H1 (cell line): ENCODE measurements at regions not wholly inside any gene's neighbourhood (a gene's known extent, or its start where the extent isn't known, plus 50 kb on each side); places are given as distances from the start of the nearest gene placed in this dataset.

ENCODE experiments used
- CTCF ChIA-PET: fragments of 300-600 bp; sonication (Branson Sonifier 250); formaldehyde crosslinking; loops from one replicate; lab custom pipeline; 2021; ENCODE audit not compliant: partially characterized antibody; lab: Charles Lee
- POLR2A ChIA-PET: fragments of 300-600 bp; sonication (Branson Sonifier 250); formaldehyde crosslinking; loops from one replicate; lab custom pipeline; 2021; ENCODE audit warnings: inconsistent platforms; ENCODE audit not compliant: partially characterized antibody; lab: Charles Lee
- DNase-seq, 2 experiments: peaks; one replicate each; pipeline versions ENCODE4 v3.0.0 to v3.0.0-alpha.2; 2010 to 2022; ENCODE audit warnings: low spot score in 2 of 2, low read depth in 1 of 2, mixed read lengths in 1 of 2
- FAIRE-seq: peaks from 2 replicates; lab custom pipeline; 2011; peaks lifted over from hg19 to GRCh38; lab: Jason Lieb, UNC
- H2AFZ ChIP-seq: 2 replicates; pipeline ENCODE4 v1.8.1; 2012; ENCODE audit warnings: low read length, inconsistent platforms
- H2AK5ac ChIP-seq: 2 replicates; pipeline ENCODE4 v1.6.1; 2013; ENCODE audit warnings: low read depth, low read length
- H2BK120ac ChIP-seq: replicated peaks from 2 replicates; pipeline ENCODE3; 2013; ENCODE audit warnings: low read depth, low read length, inconsistent platforms
- H2BK12ac ChIP-seq: 2 replicates; pipeline ENCODE4 v1.6.1; 2013; ENCODE audit warnings: low read depth, low read length
- H2BK15ac ChIP-seq: 2 replicates; pipeline ENCODE4 v1.6.1; 2013; ENCODE audit warnings: low read length
- H2BK20ac ChIP-seq: 2 replicates; pipeline ENCODE4 v1.6.1; 2013; ENCODE audit warnings: low read length
- H2BK5ac ChIP-seq: 2 replicates; pipeline ENCODE4 v1.6.1; 2013; ENCODE audit warnings: low read depth, low read length
- H3K14ac ChIP-seq: 2 replicates; pipeline ENCODE4 v1.6.1; 2013; ENCODE audit warnings: inconsistent platforms; ENCODE audit not compliant: insufficient read length
- H3K18ac ChIP-seq: 2 replicates; pipeline ENCODE4 v1.6.1; 2013; ENCODE audit warnings: low read length; ENCODE audit errors: extremely low read depth
- H3K23ac ChIP-seq: 2 replicates; pipeline ENCODE4 v1.6.1; 2013; ENCODE audit warnings: inconsistent platforms; ENCODE audit not compliant: insufficient read length
- H3K23me2 ChIP-seq: 2 replicates; pipeline ENCODE4 v1.6.1; 2013; ENCODE audit warnings: low read depth, low read length
- H3K27ac ChIP-seq: 2 replicates; pipeline ENCODE4 v1.6.1; 2011; ENCODE audit warnings: low read depth, low read length, inconsistent platforms
- H3K27me3 ChIP-seq, 4 experiments: replicated peaks in 1 of 4; 1 replicate in 1 of 4; 2 replicates in 3 of 4; pipeline versions ENCODE4 v1.6.1 to v1.8.1; 2011 to 2013; ENCODE audit warnings: low read length in 3 of 4, mild to moderate bottlenecking in 3 of 4, inconsistent platforms in 2 of 4, mixed read lengths in 2 of 4, moderate library complexity in 1 of 4; ENCODE audit not compliant: control insufficient read depth in 3 of 4, insufficient read depth in 3 of 4; ENCODE audit errors: extremely low read depth in 1 of 4
- H3K36me3 ChIP-seq, 4 experiments: 2 replicates each; pipeline versions ENCODE4 v1.6.1 to v1.8.1; 2011 to 2013; ENCODE audit warnings: mild to moderate bottlenecking in 4 of 4, low read length in 3 of 4, moderate library complexity in 2 of 4, control low read depth in 1 of 4, inconsistent platforms in 1 of 4; ENCODE audit not compliant: insufficient read depth in 4 of 4, control insufficient read depth in 2 of 4
- H3K4ac ChIP-seq: replicated peaks from 2 replicates; pipeline ENCODE3; 2013; ENCODE audit warnings: low read length, low read depth, mixed read lengths, inconsistent platforms; ENCODE audit not compliant: insufficient read length
- H3K4me1 ChIP-seq, 4 experiments: replicated peaks in 1 of 4; 1 replicate in 1 of 4; 2 replicates in 3 of 4; pipeline versions ENCODE4 v1.6.1 to v1.8.1; 2011 to 2013; ENCODE audit warnings: low read length in 3 of 4, inconsistent platforms in 2 of 4, mixed read lengths in 1 of 4; ENCODE audit not compliant: insufficient read depth in 4 of 4, control insufficient read depth in 3 of 4
- H3K4me2 ChIP-seq, 2 experiments: 2 replicates each; pipeline versions ENCODE4 v1.6.1 to v1.8.1; 2011 to 2013; ENCODE audit warnings: low read depth in 2 of 2, low read length in 2 of 2, control low read depth in 1 of 2, inconsistent platforms in 1 of 2, mild to moderate bottlenecking in 1 of 2; ENCODE audit not compliant: insufficient read depth in 1 of 2
- H3K4me3 ChIP-seq, 4 experiments: fragments of 200-600, 300-600 bp in 1 of 4; sonication (generic), shearing (Covaris generic), sonication (Bioruptor Twin) in 1 of 4; 2 replicates each; pipeline versions ENCODE4 v1.5.1 to v1.8.1; 2011 to 2016; ENCODE audit warnings: low read length in 4 of 4, low read depth in 3 of 4, control low read depth in 2 of 4, inconsistent platforms in 2 of 4, mild to moderate bottlenecking in 2 of 4, mixed read lengths in 1 of 4, moderate library complexity in 1 of 4; ENCODE audit not compliant: insufficient read depth in 2 of 4; ENCODE audit errors: extremely low read depth in 1 of 4
- H3K56ac ChIP-seq: replicated peaks from 2 replicates; pipeline ENCODE3; 2013; ENCODE audit warnings: low read depth, mild to moderate bottlenecking, mixed read lengths, low read length, inconsistent platforms; ENCODE audit not compliant: insufficient read length
- H3K79me1 ChIP-seq: 2 replicates; pipeline ENCODE4 v1.6.1; 2013; ENCODE audit warnings: low read depth, low read length, control low read depth
- H3K79me2 ChIP-seq, 2 experiments: 2 replicates each; pipeline versions ENCODE4 v1.6.1 to v1.8.1; 2012 to 2013; ENCODE audit warnings: low read length in 2 of 2, mild to moderate bottlenecking in 2 of 2, inconsistent platforms in 1 of 2; ENCODE audit not compliant: insufficient read depth in 2 of 2, control insufficient read depth in 1 of 2
- H3K9ac ChIP-seq, 4 experiments: replicated peaks in 1 of 4; 1 replicate in 1 of 4; 2 replicates in 3 of 4; pipeline versions ENCODE4 v1.6.1 to v1.8.1; 2011 to 2013; ENCODE audit warnings: low read depth in 3 of 4, low read length in 3 of 4, control low read depth in 2 of 4, mild to moderate bottlenecking in 2 of 4, moderate library complexity in 2 of 4, inconsistent platforms in 1 of 4; ENCODE audit errors: extremely low read depth in 1 of 4
- H3K9me3 ChIP-seq, 2 experiments: 2 replicates each; pipeline versions ENCODE4 v1.6.1 to v1.8.1; 2012 to 2013; ENCODE audit warnings: mild to moderate bottlenecking in 2 of 2, moderate library complexity in 2 of 2, control low read depth in 1 of 2, inconsistent platforms in 1 of 2, low read depth in 1 of 2, low read length in 1 of 2, mixed read lengths in 1 of 2; ENCODE audit not compliant: insufficient read depth in 2 of 2
- H4K20me1 ChIP-seq, 2 experiments: replicated peaks in 1 of 2; 2 replicates each; pipeline versions ENCODE3 to v1.8.1; 2011 to 2013; ENCODE audit warnings: inconsistent platforms in 2 of 2, low read length in 2 of 2, mild to moderate bottlenecking in 1 of 2; ENCODE audit not compliant: insufficient read depth in 2 of 2, control insufficient read depth in 1 of 2
- H4K5ac ChIP-seq: 2 replicates; pipeline ENCODE4 v1.6.1; 2013; ENCODE audit warnings: low read length, low read depth, mixed read lengths, inconsistent platforms; ENCODE audit not compliant: insufficient read length
- H4K8ac ChIP-seq: 2 replicates; pipeline ENCODE4 v1.8.0; 2013; ENCODE audit warnings: mild to moderate bottlenecking, moderate library complexity, low read length, inconsistent platforms; ENCODE audit not compliant: insufficient read depth; ENCODE audit errors: extremely low read depth
- H4K91ac ChIP-seq: replicated peaks from 2 replicates; pipeline ENCODE3; 2013; ENCODE audit warnings: low read length, mixed read lengths, inconsistent platforms; ENCODE audit not compliant: insufficient read length
- ASH2L ChIP-seq: fragments of 200-600, 300-600 bp; sonication (generic); IDR thresholded peaks from one replicate; pipeline ENCODE4 v1.7.1; 2017; ENCODE audit warnings: low read length
- BCL11A ChIP-seq, 2 experiments: IDR thresholded peaks; one replicate each; pipeline ENCODE4 v1.6.1; 2011; ENCODE audit warnings: low read depth in 2 of 2, low read length in 2 of 2, mild to moderate bottlenecking in 2 of 2
- CBX5 ChIP-seq: fragments of 300-800, 300-1000 bp; sonication (generic); IDR thresholded peaks from 2 replicates; pipeline ENCODE4 v1.7.1; 2016; ENCODE audit warnings: antibody characterized with exemption, low read length, low read depth
- CREB1 ChIP-seq: IDR thresholded peaks from 2 replicates; pipeline ENCODE4 v1.6.1; 2012; ENCODE audit warnings: inconsistent platforms
- CTBP2 ChIP-seq: IDR thresholded peaks from 2 replicates; pipeline ENCODE4 v1.7.0; 2011; ENCODE audit warnings: borderline replicate concordance, mild to moderate bottlenecking, moderate library complexity, mixed read lengths, low read length; ENCODE audit not compliant: insufficient read depth, insufficient read length
- EP300 ChIP-seq, 2 experiments: IDR thresholded peaks; 1 replicate in 1 of 2; 2 replicates in 1 of 2; pipeline ENCODE4 v1.6.1; 2011 to 2012; ENCODE audit warnings: low read depth in 2 of 2, low read length in 2 of 2, mild to moderate bottlenecking in 2 of 2, borderline replicate concordance in 1 of 2, inconsistent platforms in 1 of 2, moderate library complexity in 1 of 2
- RXRA ChIP-seq: IDR thresholded peaks from 2 replicates; pipeline ENCODE4 v1.6.1; 2011; ENCODE audit warnings: low read depth, mild to moderate bottlenecking, low read length, moderate library complexity; ENCODE audit not compliant: insufficient read depth
- WGBS, 2 experiments: shearing (Covaris generic) in 1 of 2; methylation state at CpG; one replicate each; pipeline versions ENCODE4 v1.1.6 to v1.1.7; 2013 to 2015; ENCODE audit warnings: low lambda C conversion rate in 2 of 2, mixed read lengths in 2 of 2, inconsistent platforms in 1 of 2, low coverage in 1 of 2, missing lambda C conversion rate in 1 of 2; ENCODE audit not compliant: insufficient replicate concordance in 2 of 2, insufficient coverage in 1 of 2, insufficient read length in 1 of 2; ENCODE audit errors: extremely low coverage in 1 of 2, missing lambda C conversion rate in 1 of 2; 5-methylcytosine and 5-hydroxymethylcytosine counted together

- H3K27ac ChIP-seq: no peak overlapping the region
- 76% methylated on average over 3 of the region's 3 CpGs; no CpG with 5 or more reads in 1 of the 2 experiments for WGBS, 2 experiments
These were observed 65.5 kb upstream of the FGG start for GRCh38 chr4:154677923-154678322.

More at GRCh38 chr4:154677923-154678322, 65.5 kb upstream of the FGG start:
- no peak overlapping the region for H3K9ac ChIP-seq
- H3K36me3 ChIP-seq: no peaks in the 10 kb centered on the region
- no peaks in the 10 kb centered on the region for H3K23me2 ChIP-seq
- no peak overlapping the region for H4K91ac ChIP-seq
- DNase-seq (no peak), FAIRE-seq (no peak)
- no peak overlapping the region for H3K4ac ChIP-seq
- H3K4me2 ChIP-seq: 0 out of 4 replicates have a peak overlapping the region, but pooled peaks of 1 of the 2 experiments have one; percentile 2
- no peak overlapping the region for H3K18ac ChIP-seq
- no peak overlapping the region for H3K14ac ChIP-seq
- ChIA-PET CTCF (interaction anchor here (1.1 kb wide), 1 partner anchor 250 kb away, joined by 3 read pairs; no protein-coding TSS in a partner anchor), POLR2A (no interaction called here)
- no peaks in the 10 kb centered on the region for H3K79me2 ChIP-seq
- no peak overlapping the region for H4K8ac ChIP-seq
- H3K23ac ChIP-seq: no peak overlapping the region
- H2BK15ac ChIP-seq: no peak overlapping the region
- no peaks in the 10 kb centered on the region for H3K79me1 ChIP-seq
- H2BK12ac ChIP-seq: no peak overlapping the region
- no peak overlapping the region for H2BK5ac ChIP-seq
- H3K4me3 ChIP-seq: no peak overlapping the region
- H4K20me1 ChIP-seq: no peaks in the 10 kb centered on the region
- H3K56ac ChIP-seq: no peak overlapping the region
- no peak overlapping the region for H2BK120ac ChIP-seq
- H3K27me3 ChIP-seq: no peaks in the 10 kb centered on the region
- H4K5ac ChIP-seq: no peak overlapping the region
- no peaks in the 10 kb centered on the region for H3K9me3 ChIP-seq
- H2AK5ac ChIP-seq: no peak overlapping the region
- H2BK20ac ChIP-seq: no peak overlapping the region
- TF ChIP-seq RXRA (no peak), CTBP2 (no peak), ASH2L (no peak), CREB1 (no peak), EP300 (IDR thresholded peaks at IDR 0.05; ENCODE audit: borderline replicate concordance in 1 of 2, low read depth in 2 of 2, low read length in 2 of 2) (no peak), CBX5 (no peak), BCL11A (IDR thresholded peaks at IDR 0.05; ENCODE audit: low read depth in 2 of 2, low read length in 2 of 2) (no peak)
- H3K4me1 ChIP-seq: peaks cover 0 to 4% (median 0%) of the 10 kb centered on the region in 4 experiments; a peak in 1 of 7 replicates
- H2AFZ ChIP-seq: peak overlapping the region; percentile 65; the same call in 1 of the 2 replicates
